K562 (cell line): ENCODE measurements at regions not wholly inside any gene's neighbourhood (a gene's known extent, or its start where the extent isn't known, plus 50 kb on each side); places are given as distances from the start of the nearest gene placed in this dataset.

Experiments used
- ATAC-seq: fragments of 200-7000 bp; cut with Tn5 transposase; 3 replicates; pipeline ENCODE4 v1.9.1; 2020; ENCODE audit warnings: moderate library complexity
- BruUV-seq: library from RNA; stranded (reverse); fragments of 400-500 nt; replicated peaks from 2 replicates; lab custom pipeline; 2021; lab: Mats Ljungman, UMichigan
- CTCF ChIA-PET: fragments of 300-600 bp; formaldehyde crosslinking; extraction: SDS; loops from one replicate; lab custom pipeline; 2021; ENCODE audit warnings: low intra/inter-chr PET ratio; lab: Yijun Ruan, JAX
- POLR2A ChIA-PET: fragments of 300-600, 350-650 bp; sonication (Branson Sonifier 250); formaldehyde crosslinking; extraction: SDS; loops from one replicate; lab custom pipeline; 2021; ENCODE audit warnings: antibody characterized with exemption, inconsistent platforms; lab: Yijun Ruan, JAX
- DNase-seq, 4 experiments: peaks; one replicate each; pipeline versions ENCODE4 v3.0.0 to v3.0.0-alpha.2; 2011 to 2018; ENCODE audit warnings: low spot score in 3 of 4, mixed read lengths in 3 of 4; ENCODE audit errors: extremely low read depth in 1 of 4
- FAIRE-seq: peaks from 2 replicates; lab custom pipeline; 2011; peaks lifted over from hg19 to GRCh38; lab: Jason Lieb, UNC
- H2AFZ ChIP-seq: 2 replicates; pipeline ENCODE4 v1.6.0; 2011; ENCODE audit warnings: low read depth, low read length, control low read depth, inconsistent platforms
- H3K27ac ChIP-seq: fragments of 200-600 bp; 3 replicates; pipeline ENCODE4 v1.8.0; 2011; ENCODE audit warnings: low read depth, mild to moderate bottlenecking, control low read depth, inconsistent platforms, low read length, moderate library complexity, mixed read lengths; ENCODE audit errors: extremely low read depth
- H3K27me3 ChIP-seq, 2 experiments: fragments of 300-600 bp in 1 of 2; 2 replicates in 1 of 2; 3 replicates in 1 of 2; pipeline versions ENCODE4 v1.6.0 to v1.8.0; 2011; ENCODE audit warnings: inconsistent platforms in 2 of 2, low read length in 2 of 2, mild to moderate bottlenecking in 1 of 2, mixed read lengths in 1 of 2, moderate library complexity in 1 of 2; ENCODE audit not compliant: control insufficient read depth in 2 of 2, insufficient read depth in 2 of 2
- H3K36me3 ChIP-seq: fragments of 300-600 bp; 3 replicates; pipeline ENCODE4 v1.8.0; 2011; ENCODE audit warnings: mild to moderate bottlenecking, low read length, inconsistent platforms; ENCODE audit not compliant: control insufficient read depth, insufficient read depth
- H3K4me1 ChIP-seq, 2 experiments: fragments of 200-600 bp in 1 of 2; replicated peaks in 1 of 2; 2 replicates in 1 of 2; 3 replicates in 1 of 2; pipeline versions ENCODE4 v1.5.1 to v1.8.0; 2011; ENCODE audit warnings: inconsistent platforms in 2 of 2, low read length in 2 of 2, mild to moderate bottlenecking in 1 of 2, mixed read lengths in 1 of 2, moderate library complexity in 1 of 2; ENCODE audit not compliant: control insufficient read depth in 2 of 2, insufficient read depth in 2 of 2
- H3K4me2 ChIP-seq: 2 replicates; pipeline ENCODE4 v1.6.1; 2011; ENCODE audit warnings: low read length, control low read depth, inconsistent platforms, mixed read lengths; ENCODE audit not compliant: insufficient read depth
- H3K4me3 ChIP-seq: fragments of 200-600 bp; sonication (generic), shearing (Covaris generic); 2 replicates; pipeline ENCODE4 v1.5.1; 2016; ENCODE audit warnings: control low read depth, inconsistent platforms
- H3K79me2 ChIP-seq: fragments of 200-600 bp; 3 replicates; pipeline ENCODE4 v1.8.0; 2011; ENCODE audit warnings: low read length, inconsistent platforms; ENCODE audit not compliant: control insufficient read depth, insufficient read depth
- H3K9ac ChIP-seq, 2 experiments: 2 replicates each; pipeline versions ENCODE4 v1.6.0 to v1.6.1; 2011; ENCODE audit warnings: low read depth in 2 of 2, low read length in 2 of 2, control low read depth in 1 of 2, inconsistent platforms in 1 of 2, mild to moderate bottlenecking in 1 of 2, mixed read lengths in 1 of 2; ENCODE audit not compliant: insufficient read depth in 1 of 2
- H3K9me1 ChIP-seq: one replicate; pipeline ENCODE4 v1.6.0; 2011; ENCODE audit warnings: inconsistent platforms, mild to moderate bottlenecking, low read length, moderate library complexity; ENCODE audit not compliant: control insufficient read depth, insufficient read depth
- H3K9me3 ChIP-seq: replicated peaks from 2 replicates; pipeline ENCODE4 v1.5.1; 2011; ENCODE audit warnings: low read depth, low read length, inconsistent platforms; ENCODE audit not compliant: control insufficient read depth, insufficient read depth
- H4K20me1 ChIP-seq: replicated peaks from 2 replicates; pipeline ENCODE4 v1.6.1; 2011; ENCODE audit warnings: low read length, inconsistent platforms, mixed read lengths; ENCODE audit not compliant: control insufficient read depth, insufficient read depth
- ESRRB ChIP-seq: fragments of 250-450 bp; sonication (Bioruptor Pico); IDR thresholded peaks from 2 replicates; pipeline ENCODE4 v1.5.0; 2020; ENCODE audit warnings: mild to moderate bottlenecking, moderate library complexity, borderline replicate concordance
- HDAC2 ChIP-seq: fragments of 450-650 bp; IDR thresholded peaks from 2 replicates; pipeline ENCODE4 v1.6.1; 2016; ENCODE audit warnings: mild to moderate bottlenecking
- ZNF140 ChIP-seq: fragments of 250-450 bp; sonication (Bioruptor Pico); IDR thresholded peaks from 2 replicates; pipeline ENCODE4 v1.8.0; 2021; ENCODE audit warnings: moderate library complexity, mild to moderate bottlenecking, inconsistent platforms
- ZNF3 ChIP-seq: fragments of 250-450 bp; sonication (Bioruptor Pico); IDR thresholded peaks from 2 replicates; pipeline ENCODE4 v1.5.0; 2021; ENCODE audit warnings: mild to moderate bottlenecking, moderate library complexity
- ZNF644 ChIP-seq: fragments of 200-800 bp; sonication (Bioruptor generic); IDR thresholded peaks from 2 replicates; pipeline ENCODE4 v1.6.1; 2016; ENCODE audit warnings: low read depth, missing genetic modification characterization, missing compliant biosample characterization
- WGBS: fragments of 100-300 bp; shearing (Covaris generic); methylation state at CpG from one replicate; pipeline ENCODE4 v1.1.6; 2016; ENCODE audit warnings: low coverage, mixed read lengths; ENCODE audit not compliant: insufficient coverage; ENCODE audit errors: missing lambda C conversion rate; 5-methylcytosine and 5-hydroxymethylcytosine counted together
- in situ Hi-C: fragments of 300-500 bp; cut with MboI; formaldehyde crosslinking; loops from 4 replicates; pipeline ENCODE4 v1.15.0; 2018; ENCODE audit warnings: inconsistent platforms, mixed read lengths
- intact Hi-C: fragments of 100-400 bp; cut with micrococcal nuclease; formaldehyde crosslinking; loops from 2 replicates; pipeline ENCODE4 v1.14.2; 2022

DNA sequence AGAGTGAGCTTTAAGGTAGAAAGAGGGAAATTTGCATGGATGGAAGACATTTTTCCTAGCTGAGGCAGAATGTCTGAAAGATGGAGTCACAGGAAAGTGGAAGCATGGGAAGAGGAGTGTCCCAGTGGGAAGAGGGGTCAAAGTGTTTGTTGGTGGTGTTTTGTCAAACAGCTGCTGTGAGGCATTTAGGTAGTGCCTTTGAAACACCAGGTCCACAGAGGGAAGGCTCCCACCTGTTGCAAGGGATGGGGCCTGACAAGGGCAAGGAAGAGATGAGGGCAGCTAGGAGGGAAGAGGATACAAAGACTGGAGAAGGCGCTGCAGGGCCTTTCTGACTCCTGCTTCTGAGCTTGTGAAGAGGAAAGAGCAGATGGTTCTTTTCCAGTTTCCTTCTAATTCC lies 91.8 kb upstream of the CISTR start:
- no peak for TF ChIP-seq ZNF140 (CRISPR knock-in tag)
- no peaks in the 10 kb centered on the region for H3K36me3 ChIP-seq
- H3K4me1 ChIP-seq: no peaks in the 10 kb centered on the region
- no peak overlapping the region for H3K27ac ChIP-seq
- no peaks in the 10 kb centered on the region for H3K79me2 ChIP-seq
- no peak overlapping the region for H3K4me2 ChIP-seq
- no peaks in the 10 kb centered on the region for H3K9me1 ChIP-seq
- no peak overlapping the region for H3K9ac ChIP-seq
- DNase-seq (no peak), ATAC-seq (no peak), FAIRE-seq (no peak)
- H3K27me3 ChIP-seq: peaks cover 7 to 31% of the 10 kb centered on the region in 2 experiments; a peak in 3 of 5 replicates
- H3K9me3 ChIP-seq: no peaks in the 10 kb centered on the region
- in situ Hi-C loops (no loop called here), intact Hi-C loops (no loop called here)
- H2AFZ ChIP-seq: no peak overlapping the region
- WGBS: 0% methylated on average over 1 of the region's 1 CpG
- BruUV-seq: no TSS peak
- H4K20me1 ChIP-seq: no peaks in the 10 kb centered on the region
- H3K4me3 ChIP-seq: no peak overlapping the region
- POLR2A ChIA-PET: interaction anchor here (1.1 kb wide), 1 partner anchor 12 kb away, joined by 5 read pairs; no protein-coding TSS in a partner anchor
- CTCF ChIA-PET: no interaction called here

DNA sequence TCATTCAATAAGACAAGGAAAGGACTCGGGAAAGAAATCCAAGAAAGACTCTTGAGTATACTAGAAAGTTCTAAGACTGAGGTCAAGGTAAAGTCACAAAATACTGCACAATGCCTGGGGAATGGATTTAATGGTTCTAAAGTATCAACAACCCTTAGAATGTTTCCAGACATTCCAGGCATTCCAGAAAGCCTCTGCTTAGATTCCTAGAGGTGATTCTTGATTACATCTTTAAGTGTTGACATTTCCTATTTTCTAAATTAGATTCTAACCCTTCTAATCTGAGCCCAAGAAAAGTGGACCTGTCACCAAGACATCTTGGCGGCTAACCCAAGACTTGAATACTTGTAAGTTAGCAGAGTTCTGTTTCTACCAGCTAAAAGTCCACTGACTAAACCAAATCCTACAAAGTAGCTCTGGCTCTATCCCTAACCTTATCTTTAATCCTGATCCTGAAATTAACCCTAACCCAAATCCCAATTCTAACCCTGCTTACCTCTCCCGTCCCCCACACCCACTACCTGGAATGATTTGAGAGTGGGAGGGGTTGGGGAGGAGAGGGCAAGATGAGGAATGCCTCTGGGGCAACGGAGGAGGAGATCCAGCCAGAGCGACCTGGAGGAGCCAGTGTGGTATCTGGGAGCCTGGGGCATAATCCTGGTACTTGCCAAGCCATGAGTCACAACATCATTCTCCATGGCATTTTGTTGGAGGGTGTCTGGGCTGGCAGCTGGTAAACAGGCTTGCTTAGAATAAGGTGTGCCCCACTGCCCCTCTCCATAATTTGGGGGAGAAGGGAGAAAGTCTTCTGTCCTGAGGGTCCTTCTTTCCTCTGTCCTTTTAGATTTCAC lies 93.4 kb upstream of the HOXC13 start:
- WGBS: 1% methylated on average over 5 of the region's 5 CpGs
- Histone ChIP-seq H3K4me3 (no peak overlapping the region), H3K27ac (no peak overlapping the region), H3K9me3 (no peaks in the 10 kb centered on the region), H3K4me1 (no peaks in the 10 kb centered on the region), H2AFZ (no peak overlapping the region), H4K20me1 (no peaks in the 10 kb centered on the region), H3K9ac (no peak overlapping the region), H3K4me2 (no peak overlapping the region), H3K36me3 (no peaks in the 10 kb centered on the region), H3K27me3 (peaks cover 9 to 39% of the 10 kb centered on the region in 2 experiments; a peak in 3 of 5 replicates), H3K79me2 (no peaks in the 10 kb centered on the region), H3K9me1 (no peaks in the 10 kb centered on the region)
- in situ Hi-C loops: no loop called here
- ATAC-seq: no peak
- DNase-seq: no peak
- POLR2A ChIA-PET: no interaction called here
- intact Hi-C loops: no loop called here
- no peak for FAIRE-seq
- CTCF ChIA-PET: no interaction called here
- BruUV-seq: no TSS peak
- TF ChIP-seq ZNF644 (tag) (no peak), ESRRB (no peak), ZNF3 (no peak), HDAC2 (no peak)
